Smooth muscle cell (in vitro differentiated cells): ENCODE measurements at regions not wholly inside any gene's neighbourhood (a gene's known extent, or its start where the extent isn't known, plus 50 kb on each side); places are given as distances from the start of the nearest gene placed in this dataset.

Experiments
- DNase-seq: peaks from one replicate; lab custom pipeline; 2025; ENCODE audit not compliant: unreplicated experiment; lab: John Stamatoyannopoulos, UW
- H2AFZ ChIP-seq: fragments of 200-600 bp; sonication (generic); 2 replicates; pipeline ENCODE4 v1.6.0; 2016; ENCODE audit warnings: antibody characterized with exemption, low read depth, mild to moderate bottlenecking
- H3F3A ChIP-seq: fragments of 200-600 bp; sonication (generic); 2 replicates; pipeline ENCODE4 v1.6.0; 2017; ENCODE audit warnings: antibody characterized with exemption, low read depth
- H3K27ac ChIP-seq: fragments of 200-600 bp; sonication (generic); 2 replicates; pipeline ENCODE4 v1.5.1; 2016; ENCODE audit warnings: low read depth, mild to moderate bottlenecking
- H3K27me3 ChIP-seq: fragments of 200-600 bp; sonication (generic); 2 replicates; pipeline ENCODE4 v1.6.1; 2016; ENCODE audit warnings: low read depth, mild to moderate bottlenecking
- H3K36me3 ChIP-seq: fragments of 200-600 bp; sonication (generic); 2 replicates; pipeline ENCODE4 v1.5.1; 2016; ENCODE audit warnings: low read depth
- H3K4me1 ChIP-seq: fragments of 200-600 bp; sonication (generic); 2 replicates; pipeline ENCODE4 v1.5.1; 2016; ENCODE audit warnings: low read depth
- H3K4me2 ChIP-seq: fragments of 200-600 bp; sonication (generic); 2 replicates; pipeline ENCODE4 v1.6.0; 2016; ENCODE audit warnings: mild to moderate bottlenecking
- H3K4me3 ChIP-seq: fragments of 200-600 bp; sonication (generic); 2 replicates; pipeline ENCODE4 v1.5.1; 2016; ENCODE audit warnings: mild to moderate bottlenecking
- H3K79me2 ChIP-seq: fragments of 200-600 bp; sonication (generic); 2 replicates; pipeline ENCODE4 v1.6.0; 2016; ENCODE audit warnings: low read depth, mild to moderate bottlenecking
- H3K9ac ChIP-seq: fragments of 200-600 bp; sonication (generic); 2 replicates; pipeline ENCODE4 v1.6.0; 2016; ENCODE audit warnings: low read depth
- H3K9me3 ChIP-seq: fragments of 200-600 bp; sonication (generic); replicated peaks from 2 replicates; pipeline ENCODE4 v1.5.1; 2016; ENCODE audit warnings: low read depth
- H4K20me1 ChIP-seq: fragments of 200-600 bp; sonication (generic); 2 replicates; pipeline ENCODE4 v1.6.0; 2016; ENCODE audit warnings: low read depth
- WGBS: methylation state at CpG from one replicate; pipeline ENCODE4 v1.1.7; 2016; ENCODE audit warnings: low lambda C conversion rate; 5-methylcytosine and 5-hydroxymethylcytosine counted together
- TF ChIP-seq, protein P1 (sequence below): fragments of 200-600 bp; sonication (generic); IDR thresholded peaks from 2 replicates; pipeline ENCODE4 v1.5.1; 2017; ENCODE audit warnings: borderline replicate concordance, mild to moderate bottlenecking, antibody characterized with exemption; ENCODE audit not compliant: insufficient read depth, poor library complexity, severe bottlenecking

DNA sequence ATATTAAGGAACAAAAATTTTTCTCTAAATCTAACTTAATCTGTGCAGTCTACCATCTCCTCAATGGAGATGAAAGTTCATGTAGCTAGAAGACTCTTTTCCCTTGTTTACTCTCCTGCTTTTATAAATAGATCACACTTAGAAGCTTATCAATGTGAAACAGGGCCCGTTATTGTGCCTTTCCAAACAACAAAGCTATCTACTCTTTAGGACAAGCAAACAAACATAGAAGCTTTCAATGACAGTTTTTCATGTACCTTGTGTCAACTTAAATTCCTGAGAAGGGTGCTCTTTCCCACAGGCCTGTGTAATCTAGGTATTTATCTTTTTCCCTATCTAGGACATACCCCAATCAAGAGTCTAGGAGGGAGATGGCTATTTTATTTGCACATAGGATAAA, 247.8 kb upstream of the CWC22 start:
- 49% methylated on average over 1 of the region's 1 CpG for WGBS
- no peak overlapping the region for H2AFZ ChIP-seq
- H3K9ac ChIP-seq = no peak overlapping the region

DNA sequence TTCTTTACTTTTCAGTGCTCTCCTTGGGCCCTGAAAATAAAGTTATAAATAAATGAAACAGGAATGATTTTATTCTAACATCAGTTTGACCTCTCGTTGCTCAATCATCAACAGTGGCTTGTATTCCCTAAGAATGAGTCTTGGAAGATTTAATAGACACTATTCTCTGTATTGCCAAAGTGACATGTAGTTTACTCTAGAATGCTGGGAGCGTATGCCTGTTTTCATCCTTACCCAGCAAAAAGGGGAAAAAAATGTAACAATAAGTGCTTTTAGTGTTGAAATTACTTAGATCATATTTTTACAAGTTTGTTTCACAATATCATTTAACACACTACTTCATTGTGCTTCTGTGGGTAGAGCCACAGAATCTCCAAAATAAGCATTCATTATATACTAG, 240.6 kb upstream of the CWC22 start:
- H3K27me3 ChIP-seq = no peaks in the 10 kb centered on the region
- 71% methylated on average over 2 of the region's 2 CpGs for WGBS
- no peak for DNase-seq

More for the DNA sequence above, 247.8 kb upstream of the CWC22 start:
- TF ChIP-seq, protein P1, sequence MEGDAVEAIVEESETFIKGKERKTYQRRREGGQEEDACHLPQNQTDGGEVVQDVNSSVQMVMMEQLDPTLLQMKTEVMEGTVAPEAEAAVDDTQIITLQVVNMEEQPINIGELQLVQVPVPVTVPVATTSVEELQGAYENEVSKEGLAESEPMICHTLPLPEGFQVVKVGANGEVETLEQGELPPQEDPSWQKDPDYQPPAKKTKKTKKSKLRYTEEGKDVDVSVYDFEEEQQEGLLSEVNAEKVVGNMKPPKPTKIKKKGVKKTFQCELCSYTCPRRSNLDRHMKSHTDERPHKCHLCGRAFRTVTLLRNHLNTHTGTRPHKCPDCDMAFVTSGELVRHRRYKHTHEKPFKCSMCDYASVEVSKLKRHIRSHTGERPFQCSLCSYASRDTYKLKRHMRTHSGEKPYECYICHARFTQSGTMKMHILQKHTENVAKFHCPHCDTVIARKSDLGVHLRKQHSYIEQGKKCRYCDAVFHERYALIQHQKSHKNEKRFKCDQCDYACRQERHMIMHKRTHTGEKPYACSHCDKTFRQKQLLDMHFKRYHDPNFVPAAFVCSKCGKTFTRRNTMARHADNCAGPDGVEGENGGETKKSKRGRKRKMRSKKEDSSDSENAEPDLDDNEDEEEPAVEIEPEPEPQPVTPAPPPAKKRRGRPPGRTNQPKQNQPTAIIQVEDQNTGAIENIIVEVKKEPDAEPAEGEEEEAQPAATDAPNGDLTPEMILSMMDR = no peak
- no peaks in the 10 kb centered on the region for H3K36me3 ChIP-seq
- no peak overlapping the region for H3K4me3 ChIP-seq
- no peaks in the 10 kb centered on the region for H3F3A ChIP-seq
- H3K4me1 ChIP-seq = no peaks in the 10 kb centered on the region
- H3K27ac ChIP-seq = no peak overlapping the region
- no peaks in the 10 kb centered on the region for H3K9me3 ChIP-seq
- no peak overlapping the region for H3K4me2 ChIP-seq
- DNase-seq = no peak
- no peaks in the 10 kb centered on the region for H3K79me2 ChIP-seq
- no peaks in the 10 kb centered on the region for H4K20me1 ChIP-seq
- no peaks in the 10 kb centered on the region for H3K27me3 ChIP-seq

DNA sequence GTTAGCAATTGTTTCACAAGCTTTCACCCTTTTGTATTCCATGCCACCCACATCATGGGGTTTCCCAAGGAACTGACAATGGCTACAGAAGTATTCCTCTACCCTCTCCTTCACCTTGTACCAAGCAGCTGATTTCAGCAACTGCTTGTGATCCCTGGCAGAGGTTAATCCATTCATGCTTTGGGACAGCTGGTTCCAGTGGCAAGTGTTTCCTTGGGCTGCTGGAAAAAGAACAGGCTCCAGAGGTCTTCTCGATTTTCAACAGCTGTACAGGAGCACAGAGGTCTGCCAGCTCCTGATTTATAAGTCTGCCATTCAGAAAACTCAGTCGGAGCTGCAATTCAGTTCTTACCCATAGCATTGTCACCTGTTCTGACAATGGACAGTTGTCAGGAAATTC, 239.2 kb upstream of the CWC22 start:
- TF ChIP-seq, protein P1 = no peak
- H3K9ac ChIP-seq = no peak overlapping the region
- no peaks in the 10 kb centered on the region for H3K9me3 ChIP-seq
- no peaks in the 10 kb centered on the region for H4K20me1 ChIP-seq
- no peak for DNase-seq
- H3K36me3 ChIP-seq = no peaks in the 10 kb centered on the region
- no peaks in the 10 kb centered on the region for H3F3A ChIP-seq
- 89% methylated on average over 2 of the region's 2 CpGs for WGBS
- H3K27me3 ChIP-seq = no peaks in the 10 kb centered on the region
- H3K79me2 ChIP-seq = no peaks in the 10 kb centered on the region
- no peak overlapping the region for H3K4me3 ChIP-seq
- H3K4me2 ChIP-seq = no peak overlapping the region
- H2AFZ ChIP-seq = no peak overlapping the region
- H3K27ac ChIP-seq = no peak overlapping the region
- H3K4me1 ChIP-seq = no peaks in the 10 kb centered on the region

More for the DNA sequence above, 240.6 kb upstream of the CWC22 start:
- Histone ChIP-seq H3K36me3 (no peaks in the 10 kb centered on the region), H3K4me3 (no peak overlapping the region), H3K9me3 (no peaks in the 10 kb centered on the region), H4K20me1 (no peaks in the 10 kb centered on the region), H3K4me1 (no peaks in the 10 kb centered on the region), H3K79me2 (no peaks in the 10 kb centered on the region), H3K4me2 (no peak overlapping the region), H3K9ac (no peak overlapping the region), H3F3A (no peaks in the 10 kb centered on the region), H3K27ac (no peak overlapping the region), H2AFZ (no peak overlapping the region)
- TF ChIP-seq, protein P1 = no peak

DNA sequence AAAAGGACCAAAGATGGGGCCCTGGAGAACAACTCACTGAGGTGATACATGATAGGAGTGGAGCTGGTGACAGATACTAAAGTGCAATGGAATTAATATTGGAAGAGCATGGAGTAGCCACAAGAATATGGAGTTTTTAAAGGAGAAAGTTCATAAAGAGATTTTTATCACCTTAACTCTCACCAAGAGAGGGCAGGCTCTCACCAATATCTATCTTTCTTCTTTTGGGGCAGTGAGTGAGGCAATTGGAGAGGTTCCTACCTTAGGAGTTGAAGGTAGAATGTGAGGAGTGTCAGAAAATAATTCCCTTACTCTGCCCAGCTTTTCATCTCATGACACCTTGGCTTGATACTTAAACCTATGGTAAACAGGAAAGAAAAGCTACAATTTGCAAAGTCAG, 233.7 kb upstream of the CWC22 start:
- no peaks in the 10 kb centered on the region for H3K36me3 ChIP-seq
- DNase-seq = no peak
- H3K4me1 ChIP-seq = no peaks in the 10 kb centered on the region
- H3K27me3 ChIP-seq = no peaks in the 10 kb centered on the region
- no peak overlapping the region for H2AFZ ChIP-seq
- no peak overlapping the region for H3K9ac ChIP-seq
- no peaks in the 10 kb centered on the region for H4K20me1 ChIP-seq
- H3K4me3 ChIP-seq = no peak overlapping the region
- H3K27ac ChIP-seq = no peak overlapping the region
- TF ChIP-seq, protein P1 = peak; percentile 8
- no peaks in the 10 kb centered on the region for H3F3A ChIP-seq
- no peaks in the 10 kb centered on the region for H3K9me3 ChIP-seq
- H3K79me2 ChIP-seq = no peaks in the 10 kb centered on the region
- H3K4me2 ChIP-seq = no peak overlapping the region
